ENCODE measurements at regions not wholly inside any gene's neighbourhood (a gene's known extent, or its start where the extent isn't known, plus 50 kb on each side); places are given as distances from the start of the nearest gene placed in this dataset.

GRCh38 chr3:150243466-150243865 is 164.6 kb upstream of the TSC22D2 start:
- no peak for DNase-seq (ENCODE audit: low read depth, low spot score)
- no peaks in the 10 kb centered on the region for H3K27me3 ChIP-seq (ENCODE audit: insufficient read depth, insufficient read length)
- H3K4me1 ChIP-seq (ENCODE audit: insufficient read depth, insufficient read length) = no peaks in the 10 kb centered on the region
- H3K36me3 ChIP-seq (ENCODE audit: insufficient read depth, insufficient read length, low read length) = no peaks in the 10 kb centered on the region
- no peaks in the 10 kb centered on the region for H3K9me3 ChIP-seq (ENCODE audit: insufficient read depth, low read length)
- no peak for TF ChIP-seq SUZ12 (IDR thresholded peaks at IDR 0.05; ENCODE audit: extremely low read depth, insufficient read depth, insufficient read length)
- no peak for TF ChIP-seq ZNF274 (IDR thresholded peaks at IDR 0.05; ENCODE audit: low read depth, low read length)
- no peak for TF ChIP-seq YY1 (IDR thresholded peaks at IDR 0.05; ENCODE audit: insufficient read depth, insufficient read length)
- H3K9ac ChIP-seq (ENCODE audit: insufficient read length, low read depth) = no peak overlapping the region
- H3K4me3 ChIP-seq (ENCODE audit: insufficient read length, low read depth) = no peak overlapping the region

- Histone ChIP-seq H3K9me3 (ENCODE audit: insufficient read depth, low read length) (no peaks in the 10 kb centered on the region), H3K4me3 (ENCODE audit: insufficient read length, low read depth) (no peak overlapping the region), H3K9ac (ENCODE audit: insufficient read length, low read depth) (no peak overlapping the region), H3K27me3 (ENCODE audit: insufficient read depth, insufficient read length) (no peaks in the 10 kb centered on the region), H3K36me3 (ENCODE audit: insufficient read depth, insufficient read length, low read length) (no peaks in the 10 kb centered on the region), H3K4me1 (ENCODE audit: insufficient read depth, insufficient read length) (no peaks in the 10 kb centered on the region)
- no peak for DNase-seq (ENCODE audit: low read depth, low spot score)
- no peak for TF ChIP-seq SUZ12 (IDR thresholded peaks at IDR 0.05; ENCODE audit: extremely low read depth, insufficient read depth, insufficient read length)
- no peak for TF ChIP-seq ZNF274 (IDR thresholded peaks at IDR 0.05; ENCODE audit: low read depth, low read length)
- no peak for TF ChIP-seq YY1 (IDR thresholded peaks at IDR 0.05; ENCODE audit: insufficient read depth, insufficient read length)
Measured at GRCh38 chr3:150242220-150242936, 165.7 kb upstream of the TSC22D2 start.

GRCh38 chr3:150240891-150241290 is 167.2 kb upstream of the TSC22D2 start:
- Histone ChIP-seq H3K4me1 (ENCODE audit: insufficient read depth, insufficient read length) (no peaks in the 10 kb centered on the region), H3K9me3 (ENCODE audit: insufficient read depth, low read length) (no peaks in the 10 kb centered on the region), H3K9ac (ENCODE audit: insufficient read length, low read depth) (no peak overlapping the region), H3K4me3 (ENCODE audit: insufficient read length, low read depth) (no peak overlapping the region), H3K27me3 (ENCODE audit: insufficient read depth, insufficient read length) (no peaks in the 10 kb centered on the region), H3K36me3 (ENCODE audit: insufficient read depth, insufficient read length, low read length) (no peaks in the 10 kb centered on the region)
- no peak for TF ChIP-seq SUZ12 (IDR thresholded peaks at IDR 0.05; ENCODE audit: extremely low read depth, insufficient read depth, insufficient read length)
- no peak for TF ChIP-seq ZNF274 (IDR thresholded peaks at IDR 0.05; ENCODE audit: low read depth, low read length)
- TF ChIP-seq YY1 (IDR thresholded peaks at IDR 0.05; ENCODE audit: insufficient read depth, insufficient read length) = no peak
- no peak for DNase-seq (ENCODE audit: low read depth, low spot score)

- no peak for DNase-seq (ENCODE audit: low read depth, low spot score)
Measured at GRCh38 chr3:150239766-150240165, 168.3 kb upstream of the TSC22D2 start.

GRCh38 chr3:150238995-150239619 is 169.0 kb upstream of the TSC22D2 start:
- Histone ChIP-seq H3K4me1 (ENCODE audit: insufficient read depth, insufficient read length) (no peaks in the 10 kb centered on the region), H3K27me3 (ENCODE audit: insufficient read depth, insufficient read length) (no peaks in the 10 kb centered on the region), H3K36me3 (ENCODE audit: insufficient read depth, insufficient read length, low read length) (no peaks in the 10 kb centered on the region), H3K9me3 (ENCODE audit: insufficient read depth, low read length) (no peaks in the 10 kb centered on the region), H3K4me3 (ENCODE audit: insufficient read length, low read depth) (no peak overlapping the region), H3K9ac (ENCODE audit: insufficient read length, low read depth) (no peak overlapping the region)
- TF ChIP-seq SUZ12 (IDR thresholded peaks at IDR 0.05; ENCODE audit: extremely low read depth, insufficient read depth, insufficient read length) = no peak
- TF ChIP-seq YY1 (IDR thresholded peaks at IDR 0.05; ENCODE audit: insufficient read depth, insufficient read length) = no peak
- no peak for TF ChIP-seq ZNF274 (IDR thresholded peaks at IDR 0.05; ENCODE audit: low read depth, low read length)
- peak; percentile 51 for DNase-seq (ENCODE audit: low read depth, low spot score)

More at GRCh38 chr3:150239766-150240165, 168.3 kb upstream of the TSC22D2 start:
- Histone ChIP-seq H3K4me3 (ENCODE audit: insufficient read length, low read depth) (no peak overlapping the region), H3K4me1 (ENCODE audit: insufficient read depth, insufficient read length) (no peaks in the 10 kb centered on the region), H3K27me3 (ENCODE audit: insufficient read depth, insufficient read length) (no peaks in the 10 kb centered on the region), H3K9me3 (ENCODE audit: insufficient read depth, low read length) (no peaks in the 10 kb centered on the region), H3K9ac (ENCODE audit: insufficient read length, low read depth) (no peak overlapping the region), H3K36me3 (ENCODE audit: insufficient read depth, insufficient read length, low read length) (no peaks in the 10 kb centered on the region)
- TF ChIP-seq ZNF274 (IDR thresholded peaks at IDR 0.05; ENCODE audit: low read depth, low read length) = no peak
- TF ChIP-seq SUZ12 (IDR thresholded peaks at IDR 0.05; ENCODE audit: extremely low read depth, insufficient read depth, insufficient read length) = no peak
- no peak for TF ChIP-seq YY1 (IDR thresholded peaks at IDR 0.05; ENCODE audit: insufficient read depth, insufficient read length)

GRCh38 chr3:150238048-150238802 is 169.9 kb upstream of the TSC22D2 start:
- no peak for DNase-seq (ENCODE audit: low read depth, low spot score)
- TF ChIP-seq SUZ12 (IDR thresholded peaks at IDR 0.05; ENCODE audit: extremely low read depth, insufficient read depth, insufficient read length) (no peak), YY1 (IDR thresholded peaks at IDR 0.05; ENCODE audit: insufficient read depth, insufficient read length) (no peak), ZNF274 (IDR thresholded peaks at IDR 0.05; ENCODE audit: low read depth, low read length) (no peak)

GRCh38 chr3:150237490-150237889 is 170.6 kb upstream of the TSC22D2 start:
- no peak for DNase-seq (ENCODE audit: low read depth, low spot score)
- no peak for TF ChIP-seq YY1 (IDR thresholded peaks at IDR 0.05; ENCODE audit: insufficient read depth, insufficient read length)
- Histone ChIP-seq H3K9me3 (ENCODE audit: insufficient read depth, low read length) (no peaks in the 10 kb centered on the region), H3K27me3 (ENCODE audit: insufficient read depth, insufficient read length) (no peaks in the 10 kb centered on the region), H3K36me3 (ENCODE audit: insufficient read depth, insufficient read length, low read length) (no peaks in the 10 kb centered on the region), H3K4me3 (ENCODE audit: insufficient read length, low read depth) (no peak overlapping the region), H3K4me1 (ENCODE audit: insufficient read depth, insufficient read length) (no peaks in the 10 kb centered on the region), H3K9ac (ENCODE audit: insufficient read length, low read depth) (no peak overlapping the region)

More at GRCh38 chr3:150238048-150238802, 169.9 kb upstream of the TSC22D2 start:
- H3K27me3 ChIP-seq (ENCODE audit: insufficient read depth, insufficient read length) = no peaks in the 10 kb centered on the region
- no peak overlapping the region for H3K9ac ChIP-seq (ENCODE audit: insufficient read length, low read depth)
- no peak overlapping the region for H3K4me3 ChIP-seq (ENCODE audit: insufficient read length, low read depth)
- H3K4me1 ChIP-seq (ENCODE audit: insufficient read depth, insufficient read length) = no peaks in the 10 kb centered on the region
- no peaks in the 10 kb centered on the region for H3K36me3 ChIP-seq (ENCODE audit: insufficient read depth, insufficient read length, low read length)
- H3K9me3 ChIP-seq (ENCODE audit: insufficient read depth, low read length) = no peaks in the 10 kb centered on the region

Measured in NT2/D1 (cell line).